Tibial nerve (tissue), 4 donors: ENCODE measurements at regions not wholly inside any gene's neighbourhood (a gene's known extent, or its start where the extent isn't known, plus 50 kb on each side); places are given as distances from the start of the nearest gene placed in this dataset.
"Not testable (repeated sequence)": the region's sequence is repeated elsewhere in the genome, so short reads cannot be mapped to it uniquely, and the experiment has no call there.

ENCODE experiments used
- EP300 ChIP-seq, 2 donors: sonication (generic); formaldehyde crosslinking; IDR thresholded peaks; one replicate each; pipeline ENCODE4 v1.6.1; 2017; ENCODE audit warnings: antibody characterized with exemption in 2 of 2, mild to moderate bottlenecking in 1 of 2
- POLR2A ChIP-seq, 2 donors: fragments of 450-650 bp; IDR thresholded peaks; one replicate each; pipeline ENCODE4 v1.6.1; 2017; ENCODE audit warnings: antibody characterized with exemption in 2 of 2, mild to moderate bottlenecking in 2 of 2, moderate library complexity in 2 of 2
- TF ChIP-seq, protein P1 (sequence below), 5 experiments: fragments of 200-600 bp in 3 of 5; fragments of 450-650 bp in 2 of 5; sonication (generic) in 3 of 5; IDR thresholded peaks; one replicate each; pipeline ENCODE4 v1.5.1; 2016 to 2019; ENCODE audit warnings: antibody characterized with exemption in 5 of 5, mild to moderate bottlenecking in 3 of 5, moderate library complexity in 2 of 5

DNA sequence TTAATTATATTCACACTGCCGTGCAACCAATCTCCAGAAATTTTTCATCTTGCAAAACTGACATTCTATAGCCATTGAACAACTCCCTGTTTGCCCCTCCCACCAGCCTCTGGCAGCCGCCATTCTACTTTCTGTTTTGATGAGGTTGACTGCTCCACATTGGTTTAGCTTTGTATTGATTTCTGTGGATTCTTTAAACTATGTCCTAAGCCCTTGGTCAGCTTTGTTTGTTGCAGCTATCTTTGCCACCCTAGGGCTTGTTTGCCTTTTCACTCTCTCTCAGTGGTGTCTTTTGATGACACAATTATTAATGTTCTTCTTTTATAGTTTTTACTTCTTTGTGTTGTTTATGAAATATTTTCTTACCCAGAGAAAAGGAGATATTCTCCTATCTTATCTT, 152.8 kb upstream of the PLGLB1 start:
- TF ChIP-seq, protein P1, sequence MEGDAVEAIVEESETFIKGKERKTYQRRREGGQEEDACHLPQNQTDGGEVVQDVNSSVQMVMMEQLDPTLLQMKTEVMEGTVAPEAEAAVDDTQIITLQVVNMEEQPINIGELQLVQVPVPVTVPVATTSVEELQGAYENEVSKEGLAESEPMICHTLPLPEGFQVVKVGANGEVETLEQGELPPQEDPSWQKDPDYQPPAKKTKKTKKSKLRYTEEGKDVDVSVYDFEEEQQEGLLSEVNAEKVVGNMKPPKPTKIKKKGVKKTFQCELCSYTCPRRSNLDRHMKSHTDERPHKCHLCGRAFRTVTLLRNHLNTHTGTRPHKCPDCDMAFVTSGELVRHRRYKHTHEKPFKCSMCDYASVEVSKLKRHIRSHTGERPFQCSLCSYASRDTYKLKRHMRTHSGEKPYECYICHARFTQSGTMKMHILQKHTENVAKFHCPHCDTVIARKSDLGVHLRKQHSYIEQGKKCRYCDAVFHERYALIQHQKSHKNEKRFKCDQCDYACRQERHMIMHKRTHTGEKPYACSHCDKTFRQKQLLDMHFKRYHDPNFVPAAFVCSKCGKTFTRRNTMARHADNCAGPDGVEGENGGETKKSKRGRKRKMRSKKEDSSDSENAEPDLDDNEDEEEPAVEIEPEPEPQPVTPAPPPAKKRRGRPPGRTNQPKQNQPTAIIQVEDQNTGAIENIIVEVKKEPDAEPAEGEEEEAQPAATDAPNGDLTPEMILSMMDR (IDR thresholded peaks at IDR 0.05) = not testable (repeated sequence)
- not testable (repeated sequence) for TF ChIP-seq EP300, POLR2A (IDR thresholded peaks at IDR 0.05)
